ENCODE measurements at regions not wholly inside any gene's neighbourhood (a gene's known extent, or its start where the extent isn't known, plus 50 kb on each side); places are given as distances from the start of the nearest gene placed in this dataset.

DNA sequence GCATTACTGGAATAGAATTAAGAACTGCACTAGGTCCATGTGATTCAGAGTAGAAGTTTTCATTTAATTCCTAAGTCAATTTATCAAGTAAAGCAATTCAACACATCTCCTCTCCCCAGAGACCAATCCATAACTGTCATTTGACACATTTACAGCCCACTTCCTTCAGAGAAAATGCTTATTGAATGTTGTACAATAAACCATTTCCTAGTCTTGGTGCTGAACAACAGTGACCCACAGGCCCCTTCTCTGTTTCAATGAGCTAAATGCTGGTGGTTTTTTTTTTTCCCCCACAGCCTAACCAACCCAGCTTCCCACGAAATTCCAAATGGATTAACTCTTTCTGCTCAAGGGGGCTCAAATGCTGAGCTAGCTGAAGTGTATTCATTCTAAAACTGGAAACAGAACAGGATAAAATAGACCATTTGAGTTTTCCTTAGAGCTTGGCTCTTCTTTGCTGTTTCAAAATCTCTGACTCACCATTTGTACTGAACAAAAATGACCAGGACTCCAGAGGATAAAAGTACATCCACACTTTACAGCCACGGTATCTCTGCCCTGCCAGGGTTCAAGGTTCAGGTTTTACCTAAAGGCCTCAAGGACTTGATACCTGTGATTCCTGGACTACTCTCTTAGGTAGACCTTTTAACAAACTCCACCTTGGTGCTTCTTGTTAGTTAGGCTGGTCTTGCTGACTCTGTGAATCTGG is 62.3 kb downstream of the TMEM100 start:
- TF ChIP-seq, protein P1, sequence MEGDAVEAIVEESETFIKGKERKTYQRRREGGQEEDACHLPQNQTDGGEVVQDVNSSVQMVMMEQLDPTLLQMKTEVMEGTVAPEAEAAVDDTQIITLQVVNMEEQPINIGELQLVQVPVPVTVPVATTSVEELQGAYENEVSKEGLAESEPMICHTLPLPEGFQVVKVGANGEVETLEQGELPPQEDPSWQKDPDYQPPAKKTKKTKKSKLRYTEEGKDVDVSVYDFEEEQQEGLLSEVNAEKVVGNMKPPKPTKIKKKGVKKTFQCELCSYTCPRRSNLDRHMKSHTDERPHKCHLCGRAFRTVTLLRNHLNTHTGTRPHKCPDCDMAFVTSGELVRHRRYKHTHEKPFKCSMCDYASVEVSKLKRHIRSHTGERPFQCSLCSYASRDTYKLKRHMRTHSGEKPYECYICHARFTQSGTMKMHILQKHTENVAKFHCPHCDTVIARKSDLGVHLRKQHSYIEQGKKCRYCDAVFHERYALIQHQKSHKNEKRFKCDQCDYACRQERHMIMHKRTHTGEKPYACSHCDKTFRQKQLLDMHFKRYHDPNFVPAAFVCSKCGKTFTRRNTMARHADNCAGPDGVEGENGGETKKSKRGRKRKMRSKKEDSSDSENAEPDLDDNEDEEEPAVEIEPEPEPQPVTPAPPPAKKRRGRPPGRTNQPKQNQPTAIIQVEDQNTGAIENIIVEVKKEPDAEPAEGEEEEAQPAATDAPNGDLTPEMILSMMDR (IDR thresholded peaks at IDR 0.05; ENCODE audit: extremely low read depth, insufficient read depth, missing control alignments), result no peak
- DNase-seq (ENCODE audit: low spot score), result no peak
- in situ Hi-C loops (cut with MboI; ENCODE audit: low pct_unique_long_range_greater_than_20kb, low sequenced_read_pairs, unreplicated experiment), result no loop called here

DNA sequence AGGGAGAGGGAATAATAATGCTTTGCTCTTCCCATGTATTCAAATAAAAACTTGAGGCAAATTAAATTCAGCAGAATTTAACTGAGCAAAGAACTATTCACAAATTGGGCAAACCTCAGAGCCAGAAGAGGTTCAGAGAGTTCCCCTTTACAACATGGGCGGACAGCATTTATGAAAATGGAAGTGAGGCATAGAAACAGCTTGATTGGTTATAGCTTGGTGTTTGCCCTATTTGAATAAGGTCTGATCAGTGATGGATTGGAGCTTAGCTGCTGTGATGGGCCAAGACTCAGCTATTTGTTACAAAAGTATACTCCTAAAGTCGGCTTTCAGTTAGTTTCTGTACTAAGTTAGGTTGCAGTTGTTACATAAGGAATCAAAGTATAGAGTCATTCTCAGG is 63.0 kb downstream of the TMEM100 start:
- in situ Hi-C loops (cut with MboI; ENCODE audit: low pct_unique_long_range_greater_than_20kb, low sequenced_read_pairs, unreplicated experiment), result no loop called here
- TF ChIP-seq, protein P1 (IDR thresholded peaks at IDR 0.05; ENCODE audit: extremely low read depth, insufficient read depth, missing control alignments), result no peak
- no peak for DNase-seq (ENCODE audit: low spot score)

DNA sequence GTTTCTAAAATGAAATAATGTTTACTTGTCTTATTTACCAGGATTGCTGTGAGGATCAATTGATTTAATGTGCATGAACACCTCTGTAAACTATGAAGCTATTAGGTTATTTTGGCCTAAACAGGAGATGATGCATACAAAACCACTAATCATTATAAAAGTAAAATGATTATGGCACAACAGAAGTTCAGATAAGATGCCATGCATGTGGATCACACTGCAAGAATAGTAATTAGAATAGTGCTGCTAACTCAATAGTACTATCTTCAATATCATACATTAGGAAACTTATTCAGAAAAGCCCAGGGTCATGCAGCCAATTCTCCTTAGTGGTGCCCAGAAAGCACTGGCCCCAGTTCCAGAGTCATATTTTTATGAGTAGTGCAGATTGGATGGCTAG is 66.9 kb downstream of the TMEM100 start:
- TF ChIP-seq, protein P1 (IDR thresholded peaks at IDR 0.05; ENCODE audit: extremely low read depth, insufficient read depth, missing control alignments), result no peak
- no peak for DNase-seq (ENCODE audit: low spot score)
- in situ Hi-C loops (cut with MboI; ENCODE audit: low pct_unique_long_range_greater_than_20kb, low sequenced_read_pairs, unreplicated experiment), result no loop called here

DNA sequence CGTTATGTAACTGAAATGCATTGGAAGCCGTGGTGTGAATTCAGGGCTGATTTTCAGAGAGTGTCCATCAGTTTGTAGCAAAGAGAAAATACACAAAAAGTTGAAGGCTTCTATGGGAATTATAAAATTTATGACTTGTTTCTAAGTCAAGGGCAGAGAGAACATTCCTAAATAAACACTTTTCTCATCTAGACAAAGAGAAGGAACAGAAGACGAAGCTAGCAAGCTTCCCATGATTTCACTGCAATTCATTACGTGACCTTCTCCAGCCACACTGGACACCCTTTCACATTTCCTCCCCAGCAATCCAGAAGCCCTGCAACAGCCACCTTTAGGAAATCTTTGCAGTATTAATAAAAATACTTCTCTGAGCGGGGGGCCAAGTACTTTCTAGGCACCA is 67.8 kb downstream of the TMEM100 start:
- DNase-seq (ENCODE audit: low spot score), result no peak
- TF ChIP-seq, protein P1 (IDR thresholded peaks at IDR 0.05; ENCODE audit: extremely low read depth, insufficient read depth, missing control alignments), result no peak
- in situ Hi-C loops (cut with MboI; ENCODE audit: low pct_unique_long_range_greater_than_20kb, low sequenced_read_pairs, unreplicated experiment), result no loop called here

DNA sequence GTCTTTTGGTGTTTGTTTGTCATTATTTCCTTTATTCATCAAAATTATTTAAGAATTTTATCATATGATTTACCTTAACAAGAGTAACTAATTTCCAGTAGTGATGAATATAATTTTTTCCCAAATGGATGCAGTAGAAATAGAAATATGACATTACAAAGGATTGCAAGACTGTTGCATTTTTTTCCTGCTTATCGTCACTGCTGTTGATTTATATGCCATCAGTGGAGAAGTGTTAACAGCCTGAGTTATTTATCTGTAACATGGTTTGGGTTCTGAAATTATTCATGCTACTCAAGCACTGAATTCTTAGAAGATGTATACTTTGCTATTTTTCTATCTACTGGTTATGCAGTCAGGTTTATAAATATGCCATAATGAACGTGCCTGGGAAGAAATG is 68.6 kb downstream of the TMEM100 start:
- in situ Hi-C loops (cut with MboI; ENCODE audit: low pct_unique_long_range_greater_than_20kb, low sequenced_read_pairs, unreplicated experiment), result no loop called here
- DNase-seq (ENCODE audit: low spot score), result no peak
- TF ChIP-seq, protein P1 (IDR thresholded peaks at IDR 0.05; ENCODE audit: extremely low read depth, insufficient read depth, missing control alignments), result no peak

DNA sequence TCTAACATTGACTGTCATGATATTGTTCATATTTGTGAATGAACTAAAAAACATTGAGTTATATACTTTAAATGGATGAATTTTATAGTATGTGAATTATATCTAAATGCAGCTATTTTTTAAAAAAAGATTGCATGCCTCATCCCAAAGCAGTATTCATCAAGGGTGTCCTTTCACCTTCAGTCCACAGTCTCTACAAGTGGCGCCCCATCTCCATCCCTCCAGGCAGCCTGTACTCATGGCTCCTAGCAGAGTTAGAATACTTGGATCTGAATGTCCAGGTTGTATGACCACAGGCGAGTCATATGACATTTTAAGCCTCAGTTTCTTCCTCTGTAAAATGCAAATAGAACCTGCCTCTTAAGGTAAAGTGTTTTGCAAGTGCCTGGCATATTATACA is 69.8 kb downstream of the TMEM100 start:
- in situ Hi-C loops (cut with MboI; ENCODE audit: low pct_unique_long_range_greater_than_20kb, low sequenced_read_pairs, unreplicated experiment), result no loop called here
- DNase-seq (ENCODE audit: low spot score), result no peak
- TF ChIP-seq, protein P1 (IDR thresholded peaks at IDR 0.05; ENCODE audit: extremely low read depth, insufficient read depth, missing control alignments), result no peak

Data from GM13977 (cell line).